ENCODE measurements at regions not wholly inside any gene's neighbourhood (a gene's known extent, or its start where the extent isn't known, plus 50 kb on each side); places are given as distances from the start of the nearest gene placed in this dataset.

DNA sequence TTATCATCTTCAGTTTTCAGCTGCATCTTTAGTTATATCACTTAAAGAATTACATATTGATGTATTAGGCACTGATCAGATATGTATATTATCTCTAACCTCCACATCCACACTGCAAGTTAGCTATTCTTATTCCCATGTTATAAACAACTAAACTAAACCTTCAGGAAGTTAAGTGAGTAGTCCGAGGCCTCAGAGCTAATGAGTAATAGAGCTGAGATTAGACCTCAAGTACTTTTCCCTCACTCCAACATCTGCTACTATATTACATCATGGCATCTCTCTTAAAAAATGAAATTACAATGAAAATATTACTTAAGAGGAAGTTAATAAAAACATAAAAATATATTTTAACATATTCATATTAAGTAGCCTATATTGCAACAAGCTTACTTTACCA is 183.6 kb upstream of the MAP2 start:
- TF ChIP-seq, protein P1, sequence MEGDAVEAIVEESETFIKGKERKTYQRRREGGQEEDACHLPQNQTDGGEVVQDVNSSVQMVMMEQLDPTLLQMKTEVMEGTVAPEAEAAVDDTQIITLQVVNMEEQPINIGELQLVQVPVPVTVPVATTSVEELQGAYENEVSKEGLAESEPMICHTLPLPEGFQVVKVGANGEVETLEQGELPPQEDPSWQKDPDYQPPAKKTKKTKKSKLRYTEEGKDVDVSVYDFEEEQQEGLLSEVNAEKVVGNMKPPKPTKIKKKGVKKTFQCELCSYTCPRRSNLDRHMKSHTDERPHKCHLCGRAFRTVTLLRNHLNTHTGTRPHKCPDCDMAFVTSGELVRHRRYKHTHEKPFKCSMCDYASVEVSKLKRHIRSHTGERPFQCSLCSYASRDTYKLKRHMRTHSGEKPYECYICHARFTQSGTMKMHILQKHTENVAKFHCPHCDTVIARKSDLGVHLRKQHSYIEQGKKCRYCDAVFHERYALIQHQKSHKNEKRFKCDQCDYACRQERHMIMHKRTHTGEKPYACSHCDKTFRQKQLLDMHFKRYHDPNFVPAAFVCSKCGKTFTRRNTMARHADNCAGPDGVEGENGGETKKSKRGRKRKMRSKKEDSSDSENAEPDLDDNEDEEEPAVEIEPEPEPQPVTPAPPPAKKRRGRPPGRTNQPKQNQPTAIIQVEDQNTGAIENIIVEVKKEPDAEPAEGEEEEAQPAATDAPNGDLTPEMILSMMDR (IDR thresholded peaks at IDR 0.05; ENCODE audit: low read depth, low read length, poor library complexity, severe bottlenecking), result no peak
- TF ChIP-seq EZH2phosphoT487 (IDR thresholded peaks at IDR 0.05; ENCODE audit: borderline replicate concordance, low read length), result no peak
